Glutamatergic neuron (in vitro differentiated cells): ENCODE measurements at regions not wholly inside any gene's neighbourhood (a gene's known extent, or its start where the extent isn't known, plus 50 kb on each side); places are given as distances from the start of the nearest gene placed in this dataset.

Experiments used
- DNase-seq: peaks from one replicate; pipeline ENCODE4 v3.0.0; 2022
- H3K27ac Mint-ChIP-seq: one replicate; pipeline ENCODE4 v1.8.0; 2020; ENCODE audit warnings: mild to moderate bottlenecking, mixed read lengths, inconsistent platforms; ENCODE audit not compliant: unreplicated experiment
- H3K27me3 Mint-ChIP-seq: one replicate; pipeline ENCODE4 v1.8.0; 2020; ENCODE audit warnings: mild to moderate bottlenecking, moderate library complexity, mixed read lengths, inconsistent platforms; ENCODE audit not compliant: unreplicated experiment
- H3K36me3 Mint-ChIP-seq: one replicate; pipeline ENCODE4 v1.8.0; 2020; ENCODE audit warnings: mild to moderate bottlenecking, mixed read lengths, inconsistent platforms; ENCODE audit not compliant: unreplicated experiment
- H3K4me1 Mint-ChIP-seq: one replicate; pipeline ENCODE4 v1.8.0; 2020; ENCODE audit warnings: mild to moderate bottlenecking, low read depth, mixed read lengths, inconsistent platforms; ENCODE audit not compliant: unreplicated experiment
- H3K4me3 Mint-ChIP-seq: one replicate; pipeline ENCODE4 v1.8.0; 2020; ENCODE audit warnings: mild to moderate bottlenecking, mixed read lengths, inconsistent platforms; ENCODE audit not compliant: unreplicated experiment
- H3K9me3 Mint-ChIP-seq: one replicate; pipeline ENCODE4 v1.8.0; 2020; ENCODE audit warnings: mild to moderate bottlenecking, moderate library complexity, mixed read lengths, inconsistent platforms; ENCODE audit not compliant: unreplicated experiment
- CTCF ChIP-seq: fragments of 200-600 bp; sonication (generic); IDR thresholded peaks from one replicate; pipeline ENCODE4 v1.5.0; 2021; ENCODE audit not compliant: partially characterized antibody, unreplicated experiment

- H3K4me1 Mint-ChIP-seq, result no peaks in the 10 kb centered on the region
- no peak for TF ChIP-seq CTCF
- no peaks in the 10 kb centered on the region for H3K9me3 Mint-ChIP-seq
- DNase-seq, result no peak
- H3K4me3 Mint-ChIP-seq, result no peak overlapping the region
- H3K27ac Mint-ChIP-seq, result no peak overlapping the region
- H3K27me3 Mint-ChIP-seq, result no peaks in the 10 kb centered on the region
- H3K36me3 Mint-ChIP-seq, result no peaks in the 10 kb centered on the region
Observed at GRCh38 chr2:53275743-53276142, 491.9 kb upstream of the CHAC2 start.

GRCh38 chr2:53268626-53269025, 499.0 kb upstream of the CHAC2 start:
- no peak for TF ChIP-seq CTCF
- no peak overlapping the region for H3K27ac Mint-ChIP-seq
- H3K9me3 Mint-ChIP-seq, result no peaks in the 10 kb centered on the region
- DNase-seq, result no peak
- no peak overlapping the region for H3K4me3 Mint-ChIP-seq
- H3K27me3 Mint-ChIP-seq, result no peaks in the 10 kb centered on the region
- no peaks in the 10 kb centered on the region for H3K36me3 Mint-ChIP-seq
- H3K4me1 Mint-ChIP-seq, result no peaks in the 10 kb centered on the region

DNA sequence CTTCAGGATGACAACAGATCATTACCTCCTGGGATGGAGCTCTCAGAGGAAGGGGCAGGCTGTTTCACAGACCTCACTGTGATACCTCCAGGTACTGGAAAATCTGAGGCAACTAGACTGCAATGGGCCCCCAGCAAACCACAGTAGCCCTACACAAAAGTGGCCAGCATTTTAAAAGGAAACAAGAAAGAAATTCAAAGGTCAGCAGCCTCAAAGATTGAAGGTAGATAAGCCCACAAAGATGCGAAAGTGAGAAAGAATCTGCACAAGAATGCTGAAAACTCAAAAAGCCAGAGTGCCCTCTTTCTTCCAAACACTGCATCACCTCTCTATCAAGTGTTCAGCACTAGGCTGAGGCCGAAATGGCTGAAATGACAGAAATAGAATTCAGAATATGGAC, 499.5 kb upstream of the CHAC2 start:
- no peak overlapping the region for H3K27ac Mint-ChIP-seq
- H3K4me1 Mint-ChIP-seq, result no peaks in the 10 kb centered on the region
- no peaks in the 10 kb centered on the region for H3K9me3 Mint-ChIP-seq
- DNase-seq, result no peak
- no peaks in the 10 kb centered on the region for H3K36me3 Mint-ChIP-seq
- H3K27me3 Mint-ChIP-seq, result no peaks in the 10 kb centered on the region
- H3K4me3 Mint-ChIP-seq, result no peak overlapping the region
- no peak for TF ChIP-seq CTCF

DNA sequence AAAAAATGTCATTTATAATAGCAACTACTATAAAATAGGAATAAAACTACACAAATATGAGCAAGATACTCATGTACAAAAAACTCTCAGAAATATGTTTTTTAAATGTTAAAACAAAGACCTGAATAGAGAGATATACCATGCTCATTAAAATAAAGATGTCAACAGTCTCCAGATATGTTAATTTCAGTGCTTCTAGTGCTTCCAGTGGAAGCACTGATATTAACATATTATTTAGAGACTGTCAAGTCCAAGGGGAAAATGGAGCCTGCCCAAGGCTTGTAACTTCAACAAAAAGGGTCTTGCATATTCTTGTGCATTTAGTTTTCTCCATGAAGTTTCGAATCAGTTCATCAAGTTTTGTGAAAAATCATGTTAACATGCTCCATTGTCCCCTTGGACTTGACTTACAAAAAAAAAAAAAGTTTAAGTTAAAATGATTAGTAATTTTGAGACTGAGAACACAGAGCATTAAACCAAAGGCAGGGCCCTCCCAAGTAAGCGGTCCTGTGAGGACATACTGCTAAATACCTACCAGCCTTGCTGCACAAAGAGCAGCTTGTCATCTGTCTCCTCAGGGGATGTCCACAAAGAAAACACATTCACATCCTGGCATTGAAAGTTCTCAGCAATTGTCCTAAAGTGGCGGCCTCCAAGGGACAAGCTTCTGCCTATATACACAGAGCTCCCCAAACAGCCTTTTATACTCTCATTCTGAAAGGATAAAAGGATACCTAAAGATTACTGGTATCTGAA, 501.9 kb upstream of the CHAC2 start:
- H3K4me1 Mint-ChIP-seq, result no peaks in the 10 kb centered on the region
- no peaks in the 10 kb centered on the region for H3K36me3 Mint-ChIP-seq
- no peak for DNase-seq
- no peak for TF ChIP-seq CTCF
- peaks cover 2% of the 10 kb centered on the region for H3K9me3 Mint-ChIP-seq
- H3K27me3 Mint-ChIP-seq, result no peaks in the 10 kb centered on the region
- H3K27ac Mint-ChIP-seq, result no peak overlapping the region
- H3K4me3 Mint-ChIP-seq, result no peak overlapping the region

GRCh38 chr2:53260568-53260967, 507.0 kb upstream of the CHAC2 start:
- H3K27ac Mint-ChIP-seq, result no peak overlapping the region

More at GRCh38 chr2:53260568-53260967, 507.0 kb upstream of the CHAC2 start:
- TF ChIP-seq CTCF, result no peak
- no peak for DNase-seq
- Mint-ChIP-seq H3K9me3 (peaks cover 4% of the 10 kb centered on the region), H3K36me3 (peaks cover 6% of the 10 kb centered on the region), H3K4me3 (no peak overlapping the region), H3K27me3 (no peaks in the 10 kb centered on the region), H3K4me1 (no peaks in the 10 kb centered on the region)
